Kidney glomerular epithelial cell (primary cell): ENCODE measurements at regions not wholly inside any gene's neighbourhood (a gene's known extent, or its start where the extent isn't known, plus 50 kb on each side); places are given as distances from the start of the nearest gene placed in this dataset.

Source experiments
- DNase-seq: peaks from one replicate; lab custom pipeline; 2025; lab: John Stamatoyannopoulos, UW

DNA sequence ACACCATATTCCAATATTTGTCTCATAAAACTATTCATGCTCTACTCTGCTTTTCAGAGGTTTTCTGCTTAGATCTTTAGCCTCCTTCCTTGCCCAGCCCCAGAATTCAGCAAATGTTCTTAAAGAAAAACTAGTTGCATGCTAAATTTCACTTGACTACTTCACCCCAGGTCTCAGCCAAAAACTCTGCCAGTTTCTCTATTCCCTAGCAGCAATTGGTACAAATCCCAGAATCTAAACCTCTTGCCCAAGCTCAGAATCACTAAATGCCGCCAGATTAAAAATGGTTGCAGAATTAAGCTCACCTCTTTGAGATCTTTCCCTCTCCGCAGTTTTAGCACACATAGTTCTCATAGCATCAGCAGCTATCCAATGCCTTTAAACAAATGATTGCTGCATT, 331.2 kb upstream of the SMARCA2 start:
- no peak for DNase-seq

DNA sequence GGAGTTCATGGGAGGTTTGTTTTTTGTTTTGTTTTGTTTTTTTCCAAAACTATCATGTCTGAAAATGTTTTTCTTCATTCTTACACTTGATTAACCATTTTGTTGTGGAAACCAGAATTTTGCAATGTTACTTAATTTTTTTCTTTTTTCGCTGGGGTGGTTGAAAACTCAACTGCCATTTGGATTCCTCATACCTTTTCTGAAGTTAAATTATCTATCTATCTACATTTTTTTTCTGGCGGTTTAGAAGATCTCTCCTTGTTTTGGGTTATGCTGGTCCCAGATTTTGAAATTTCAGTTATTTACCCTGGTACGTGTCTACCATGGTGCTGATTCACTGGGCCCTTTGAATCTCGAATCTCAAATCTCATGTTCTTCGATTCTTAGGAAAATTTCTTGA, 316.2 kb upstream of the SMARCA2 start:
- no peak for DNase-seq

DNA sequence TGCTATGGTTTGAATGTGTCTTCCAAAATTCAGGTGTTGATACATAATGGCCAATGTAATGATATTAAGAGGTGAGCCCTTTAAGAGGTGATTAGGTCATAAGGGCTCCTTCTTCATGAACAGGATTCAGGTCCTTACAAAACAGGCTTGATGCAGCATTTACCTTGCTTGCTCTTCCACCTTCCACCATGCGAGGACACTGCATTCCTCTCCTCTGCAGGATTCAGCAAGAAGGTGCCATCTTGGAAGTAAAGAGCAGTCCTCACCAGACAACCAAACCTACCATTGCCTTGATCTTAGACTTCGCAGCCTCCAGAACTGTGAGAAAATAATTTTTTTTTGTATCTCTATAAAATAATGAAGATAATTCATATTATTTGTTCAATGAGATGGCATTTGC, 314.0 kb upstream of the SMARCA2 start:
- no peak for DNase-seq

DNA sequence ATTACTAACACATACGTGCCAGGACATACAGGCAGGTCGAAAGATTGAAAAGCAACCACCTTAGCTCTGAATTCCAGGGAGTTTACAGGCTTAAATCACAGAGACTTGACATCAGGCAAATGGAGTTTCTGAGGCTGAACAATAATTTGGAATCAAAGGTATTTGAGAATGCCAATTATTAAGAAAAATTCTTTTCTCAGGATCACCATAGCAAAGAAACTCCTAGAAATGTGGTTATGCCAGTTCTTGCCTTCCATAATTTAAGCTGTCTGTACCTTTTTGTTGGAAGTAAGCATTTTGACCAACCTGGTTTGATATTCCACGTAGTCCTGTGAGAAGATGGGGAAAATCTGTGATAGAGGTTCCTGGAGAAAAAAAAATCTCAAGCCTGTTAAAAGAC, 312.4 kb upstream of the SMARCA2 start:
- no peak for DNase-seq

DNA sequence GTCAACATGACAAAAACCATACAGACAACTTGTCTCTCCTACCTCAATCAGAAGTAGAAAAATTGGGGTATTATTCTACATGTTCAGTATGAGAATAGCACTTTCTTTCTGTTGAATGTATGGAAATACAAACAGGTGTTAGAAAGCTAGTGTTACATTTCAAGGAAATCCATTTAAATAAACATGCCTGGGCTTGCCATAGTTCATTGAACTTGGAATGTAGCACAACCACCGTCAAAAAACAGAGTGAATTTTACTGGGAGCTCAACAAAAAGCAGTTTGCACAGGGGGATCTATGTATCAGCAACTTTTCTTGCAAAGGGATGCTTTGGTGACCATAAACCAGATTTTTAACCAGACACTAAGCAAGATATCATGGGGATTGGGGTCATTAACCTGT, 307.9 kb upstream of the SMARCA2 start:
- peak; percentile 17 for DNase-seq

DNA sequence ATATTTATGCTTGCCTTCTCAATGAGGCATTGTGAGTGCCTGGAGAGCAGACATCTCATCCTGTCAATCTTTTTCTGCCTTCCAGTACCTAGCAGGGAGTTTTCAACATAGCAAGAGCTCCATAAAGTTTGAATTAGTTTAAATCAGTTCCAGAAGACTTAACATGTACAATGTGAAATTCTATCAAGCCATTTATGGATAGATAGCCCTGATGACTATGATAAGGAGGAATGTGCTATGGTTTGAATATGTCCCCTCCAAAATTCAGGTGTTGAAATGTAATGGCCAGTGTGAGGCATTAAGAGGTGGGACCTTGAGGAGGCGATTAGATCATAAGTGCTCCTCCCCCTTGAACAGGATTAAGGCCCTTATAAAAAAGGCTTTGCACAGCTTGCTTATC, 306.9 kb upstream of the SMARCA2 start:
- peak; percentile 54 for DNase-seq

DNA sequence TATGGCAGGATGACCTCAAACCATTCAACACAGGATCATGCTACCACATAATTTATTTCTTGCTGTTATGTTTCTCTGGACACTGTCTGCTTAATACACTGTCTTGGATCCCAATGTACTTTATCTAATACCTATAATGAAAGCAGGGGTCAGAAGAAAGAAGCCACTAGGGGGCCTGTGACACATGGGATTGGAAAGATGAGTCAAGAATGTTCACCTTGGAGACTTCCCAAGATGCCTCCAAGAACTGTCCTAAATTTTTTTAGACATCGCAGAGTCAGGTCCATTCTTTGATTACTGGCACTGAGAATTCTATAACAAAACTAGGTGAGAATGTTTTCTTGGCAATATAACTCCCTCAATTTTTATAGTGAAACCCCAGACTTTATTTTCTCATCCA, 305.8 kb upstream of the SMARCA2 start:
- DNase-seq, result no peak

DNA sequence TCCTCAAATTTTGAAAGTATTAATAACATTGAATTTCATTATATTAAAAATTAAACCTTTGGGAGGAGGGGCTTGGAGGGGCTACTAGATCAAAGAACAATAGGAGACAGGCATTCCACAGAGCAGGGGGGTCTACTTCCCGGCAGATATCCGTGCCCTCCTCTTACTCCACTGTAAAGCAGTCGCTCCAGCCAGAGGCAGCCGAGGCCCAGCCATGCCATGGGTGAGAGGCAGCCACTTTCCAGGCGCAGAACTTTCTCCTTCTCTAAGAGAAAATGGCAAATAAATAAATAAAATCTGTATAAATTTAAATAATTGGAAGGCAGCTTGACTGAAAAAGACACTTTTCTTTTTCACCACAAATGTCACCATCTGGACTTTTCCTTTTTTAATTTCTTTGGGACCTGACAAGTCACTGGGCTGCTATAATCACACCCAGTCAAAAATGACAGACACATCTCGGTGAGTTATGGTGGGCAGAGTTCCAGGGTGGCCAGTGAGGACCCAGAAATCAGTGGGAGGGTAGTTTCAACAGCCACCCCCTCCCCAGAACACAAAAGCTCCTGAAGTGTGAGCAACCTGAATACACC, 302.2 kb upstream of the SMARCA2 start:
- DNase-seq, result no peak

DNA sequence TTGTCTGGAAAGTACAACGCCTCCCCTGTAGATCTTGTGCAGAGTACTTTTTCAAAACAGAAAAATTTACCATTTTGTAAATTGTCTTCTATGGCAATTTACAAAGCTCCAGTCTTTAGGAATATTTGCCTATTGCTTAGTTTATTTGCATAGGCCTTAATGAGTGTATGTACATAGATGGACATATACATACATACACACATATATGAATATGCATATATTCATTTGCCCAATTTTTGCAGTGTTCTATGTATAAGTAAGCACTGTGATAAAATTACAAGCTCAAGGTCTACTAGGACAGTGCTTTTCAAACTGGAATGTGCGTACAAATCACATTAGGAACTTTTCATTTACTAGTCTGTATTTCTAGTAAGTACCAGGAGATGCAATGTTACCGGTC, 301.3 kb upstream of the SMARCA2 start:
- no peak for DNase-seq

DNA sequence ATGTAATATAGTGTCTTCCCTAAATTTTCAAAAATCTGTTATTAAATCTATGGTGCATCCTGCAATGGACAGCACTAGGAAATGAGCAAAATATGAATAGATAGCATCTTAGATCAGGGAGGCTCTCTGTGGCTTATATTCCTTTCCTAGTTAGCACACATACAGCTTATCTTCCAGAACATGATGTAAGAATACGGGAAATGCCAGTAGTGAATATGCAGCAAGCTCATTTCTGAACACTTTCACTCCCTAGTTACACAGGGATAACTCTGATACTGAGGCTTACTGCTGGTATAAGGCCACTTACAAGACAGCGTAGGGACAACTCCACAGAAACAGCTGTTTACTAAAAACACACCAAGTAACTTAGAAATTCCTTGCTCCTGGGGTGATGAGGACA, 297.3 kb upstream of the SMARCA2 start:
- DNase-seq, result no peak

DNA sequence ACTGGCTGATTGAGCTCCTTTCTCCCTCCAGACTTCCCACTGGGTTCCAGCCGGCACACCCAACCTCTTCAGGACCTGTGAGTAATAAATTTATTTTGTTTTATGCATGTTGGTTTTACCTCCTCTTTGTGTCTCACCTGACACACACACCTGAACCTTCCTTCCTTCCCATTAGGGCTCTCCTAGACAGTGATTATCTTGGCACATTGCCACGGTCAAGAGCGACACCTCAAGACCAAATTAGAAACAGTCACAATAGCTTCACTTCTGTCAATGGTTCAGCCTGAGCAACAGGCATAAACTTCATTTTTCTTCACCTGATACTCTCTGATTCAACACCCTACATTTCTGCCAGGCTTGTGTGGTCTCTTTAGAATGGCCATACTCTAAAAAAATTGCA, 296.3 kb upstream of the SMARCA2 start:
- DNase-seq, result no peak

DNA sequence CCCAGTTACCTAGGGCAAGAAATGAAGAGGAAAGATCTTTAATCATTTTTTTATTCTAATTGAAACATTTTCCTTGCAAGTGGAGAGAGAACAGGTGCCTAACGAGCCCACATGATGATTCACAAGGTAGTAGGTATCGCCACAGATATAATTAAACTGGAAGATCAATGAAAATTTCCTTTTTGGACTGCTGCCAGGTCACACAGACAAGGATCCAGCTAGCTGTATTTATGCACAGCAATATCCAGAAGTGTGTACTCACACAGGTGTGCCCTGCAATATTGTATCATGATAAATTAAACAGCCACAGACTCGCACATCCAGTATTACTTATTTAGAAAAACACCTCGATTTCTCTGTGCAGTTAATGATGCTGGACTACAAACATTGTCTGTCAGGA, 294.0 kb upstream of the SMARCA2 start:
- DNase-seq, result no peak

DNA sequence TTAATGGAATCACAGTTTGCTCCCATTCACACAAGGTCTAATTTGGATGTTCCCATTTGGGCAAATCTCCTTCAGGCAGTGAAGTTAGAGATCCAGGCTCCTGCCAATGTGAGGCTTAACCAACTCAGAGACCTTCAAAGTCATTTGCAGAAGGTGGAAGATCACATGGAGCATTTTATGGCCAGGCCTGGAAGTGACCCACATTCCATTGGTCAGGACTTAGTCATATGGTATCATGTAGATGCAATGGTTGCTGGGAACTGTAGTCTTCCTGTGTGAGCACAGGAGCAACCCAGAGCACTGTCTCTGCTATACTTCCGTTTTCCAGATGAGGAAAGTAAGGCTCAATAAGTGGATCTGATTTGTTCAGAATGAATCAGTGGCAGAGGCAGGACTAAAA, 292.7 kb upstream of the SMARCA2 start:
- no peak for DNase-seq

DNA sequence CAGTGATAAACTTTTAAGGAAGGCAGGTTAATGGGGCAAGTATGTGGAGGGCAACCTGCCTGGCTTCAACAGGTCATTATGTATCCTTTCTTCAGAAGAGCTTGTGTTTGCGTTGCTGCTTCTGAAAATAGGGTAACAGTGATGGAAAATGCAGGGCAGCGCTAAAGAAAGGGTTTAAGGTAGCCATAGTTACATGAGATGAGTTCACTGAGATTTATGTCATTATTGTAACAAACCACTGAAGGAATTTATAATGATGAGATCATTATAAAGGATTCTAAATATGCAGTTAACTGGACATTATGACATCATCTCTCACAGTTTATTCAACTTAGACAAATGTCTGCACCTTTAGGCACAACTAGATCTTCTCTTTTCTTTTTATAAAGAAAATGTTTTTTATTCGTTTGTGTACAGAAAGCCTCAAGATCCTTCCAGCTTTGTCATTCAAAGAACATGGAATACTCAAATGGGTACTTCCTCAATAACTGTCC, 291.6 kb upstream of the SMARCA2 start:
- no peak for DNase-seq

DNA sequence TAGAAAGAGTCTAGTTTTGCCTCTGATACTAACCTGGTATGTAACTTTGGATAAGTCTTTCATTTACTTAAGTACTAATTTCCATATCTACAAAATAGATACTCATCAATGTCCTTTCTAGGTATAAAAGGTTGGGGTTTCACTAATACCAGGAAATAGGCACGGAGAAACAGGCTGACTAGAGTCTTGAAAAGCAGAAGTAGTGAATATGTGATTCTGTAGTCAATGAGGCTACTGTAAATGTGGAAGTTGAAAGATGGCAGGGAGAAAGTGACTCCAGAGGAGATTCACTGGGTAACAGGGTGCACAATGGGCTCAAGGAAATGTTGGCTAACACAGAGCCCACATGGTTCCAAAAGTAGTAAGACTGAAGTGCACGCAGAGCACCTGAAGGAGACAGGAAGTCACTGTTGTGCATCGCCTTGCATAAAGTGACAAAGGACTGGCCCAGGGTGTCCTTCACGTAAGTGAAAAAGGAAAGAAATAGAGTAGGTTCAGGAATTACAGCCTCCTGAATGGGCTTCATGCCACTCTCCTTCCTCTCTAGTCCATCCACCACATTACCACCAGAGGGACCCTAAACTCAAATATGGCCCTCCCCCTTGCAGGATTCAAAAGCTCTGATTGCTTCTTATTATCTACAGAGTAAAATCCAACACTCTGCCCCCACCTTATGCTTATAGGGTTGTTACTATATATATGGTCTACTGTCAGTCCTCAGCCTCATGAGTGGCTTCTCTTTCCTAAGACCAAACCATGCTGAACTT, 288.0 kb upstream of the SMARCA2 start:
- DNase-seq, result no peak

DNA sequence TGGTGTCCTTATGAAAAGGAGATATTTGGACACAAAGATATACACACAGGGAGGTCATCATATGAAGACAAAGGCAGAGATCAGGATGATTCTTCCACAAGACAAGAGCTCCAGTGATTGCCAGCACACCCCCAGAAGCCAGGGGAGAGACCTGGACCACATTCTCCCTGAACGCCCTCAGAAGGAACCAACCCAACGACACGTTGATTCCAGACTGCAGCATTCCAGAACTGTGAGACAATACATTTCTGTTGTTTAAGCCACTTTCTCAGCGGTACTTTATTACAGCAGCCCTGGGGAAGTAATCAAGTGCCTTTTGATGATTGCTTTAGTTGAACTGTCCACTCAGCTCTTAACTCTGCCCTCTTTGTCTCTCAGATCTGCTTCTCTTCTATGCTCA, 285.5 kb upstream of the SMARCA2 start:
- no peak for DNase-seq

DNA sequence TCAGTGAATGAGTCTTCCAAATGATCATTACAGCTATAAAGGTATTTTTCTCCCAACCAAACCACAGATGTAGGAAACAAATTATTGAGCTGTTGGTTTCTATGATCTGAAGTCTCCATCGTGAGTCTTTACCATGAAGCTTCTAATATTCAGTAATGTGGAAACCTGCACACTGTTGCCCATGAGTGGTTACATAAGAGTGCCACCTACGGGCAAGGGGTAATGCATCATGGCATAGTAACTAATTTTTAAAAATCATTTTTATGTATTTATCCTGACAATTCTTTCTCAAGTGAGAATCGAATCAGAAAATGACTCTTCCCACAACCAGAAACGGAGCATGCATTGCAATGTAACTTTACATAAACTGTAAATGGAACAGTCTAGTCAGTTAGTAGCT, 282.5 kb upstream of the SMARCA2 start:
- no peak for DNase-seq

DNA sequence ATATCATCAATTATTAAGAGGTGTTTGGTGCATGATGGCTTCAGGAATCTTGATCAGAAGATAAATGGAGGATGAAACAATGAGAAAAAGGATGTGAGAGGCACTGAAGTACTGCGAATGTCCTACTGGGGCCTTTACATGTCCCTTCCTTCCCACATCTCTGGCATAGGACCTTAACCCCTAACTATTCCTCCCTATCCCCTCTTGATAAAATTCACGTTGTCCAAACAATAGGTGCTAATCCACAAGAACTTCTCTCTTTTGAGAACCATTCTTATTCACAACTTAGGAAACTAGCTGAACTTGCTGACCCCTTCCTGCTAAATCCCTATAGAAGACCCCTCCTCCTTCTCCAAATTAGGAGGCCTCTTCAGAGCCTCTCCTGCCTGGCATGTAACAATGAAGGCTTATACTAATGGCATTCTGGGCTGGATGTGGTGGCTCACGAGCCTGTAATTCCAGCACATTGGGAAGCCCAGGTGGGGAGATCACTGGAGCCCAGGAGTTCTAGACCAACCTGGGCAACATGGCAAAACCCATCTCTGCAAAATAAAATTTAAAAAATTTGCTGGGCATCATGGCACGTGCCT, 276.5 kb upstream of the SMARCA2 start:
- no peak for DNase-seq

DNA sequence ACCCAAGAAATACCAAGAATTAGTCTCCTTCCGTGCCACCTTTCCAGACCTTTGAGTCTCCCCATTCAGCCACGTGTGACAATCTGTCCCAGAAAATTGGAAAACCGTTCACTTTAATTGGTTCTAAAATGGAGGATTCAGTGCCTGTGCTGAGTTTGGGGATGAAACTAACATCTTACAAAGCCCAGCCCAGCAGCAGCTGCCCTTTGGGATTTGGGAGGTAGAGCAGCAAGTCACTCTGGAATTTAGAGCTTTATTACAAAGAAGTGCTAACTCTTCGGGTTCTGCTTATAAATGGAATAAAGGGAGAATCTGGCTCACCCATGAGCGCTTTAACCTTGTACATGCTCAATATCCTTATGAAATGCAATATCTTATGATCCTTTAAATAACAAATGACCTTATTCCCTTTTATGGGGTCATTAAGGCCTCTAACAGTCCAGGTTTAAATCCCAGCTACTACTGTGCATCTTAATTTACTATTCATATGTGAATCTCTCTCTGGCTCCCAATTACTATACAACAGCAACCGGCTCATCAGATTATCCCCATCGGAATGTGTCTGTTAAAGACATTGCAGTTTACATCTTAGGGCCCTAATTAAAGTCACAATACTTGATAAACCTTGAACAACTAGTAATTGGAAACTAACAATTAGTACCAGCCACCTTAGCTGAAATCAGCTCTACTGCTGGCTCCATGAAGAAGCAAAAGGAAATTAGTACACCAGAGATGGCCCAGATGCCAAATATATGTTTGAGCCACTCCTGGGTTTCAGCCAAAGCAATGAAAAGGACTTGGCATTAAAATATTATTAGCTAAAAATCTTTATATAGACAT, 271.8 kb upstream of the SMARCA2 start:
- DNase-seq, result no peak

DNA sequence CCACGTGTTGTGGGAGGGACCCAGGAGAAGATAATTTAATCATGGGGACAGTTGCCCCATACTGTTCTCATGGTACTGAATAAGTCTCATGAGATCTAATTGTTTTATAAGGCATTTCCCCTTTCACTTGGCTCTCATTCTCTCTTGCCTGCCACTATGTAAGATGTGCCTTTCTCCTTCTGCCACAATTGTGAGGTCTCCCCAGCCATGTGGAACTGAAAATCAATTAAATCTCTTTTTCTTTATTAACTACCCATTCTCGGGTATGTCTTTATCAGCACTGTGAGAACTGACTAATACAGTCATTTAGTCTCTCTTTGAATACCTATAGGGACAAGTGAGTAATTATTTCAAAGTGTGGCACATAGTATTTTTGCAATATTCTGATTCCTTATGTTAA, 269.2 kb upstream of the SMARCA2 start:
- DNase-seq, result no peak

DNA sequence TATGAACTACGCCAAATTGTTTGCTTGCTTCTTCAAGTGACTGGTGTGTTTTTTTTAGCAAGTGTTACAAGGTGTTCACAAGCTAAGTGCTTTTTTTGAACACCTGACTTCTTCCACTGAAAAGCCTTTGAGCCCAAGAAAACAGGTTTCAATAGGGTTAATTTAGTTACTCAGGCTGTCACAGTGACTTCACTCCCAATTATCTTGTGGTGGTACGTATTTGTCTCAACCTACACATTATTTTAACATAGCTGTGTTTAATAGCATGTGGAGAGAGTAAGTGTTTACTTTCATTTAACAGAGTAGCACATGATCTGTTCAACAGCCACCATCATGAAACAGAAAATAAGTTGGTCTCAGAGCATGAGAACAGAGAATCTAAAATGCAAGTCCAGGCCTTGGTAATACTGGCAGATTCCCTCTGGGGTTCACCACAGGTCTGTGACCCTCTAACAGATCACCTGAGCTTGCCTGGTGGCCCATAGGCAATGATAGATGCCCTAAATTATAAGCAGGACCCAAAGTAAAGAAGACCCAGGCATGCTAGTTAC, 267.7 kb upstream of the SMARCA2 start:
- DNase-seq, result no peak

DNA sequence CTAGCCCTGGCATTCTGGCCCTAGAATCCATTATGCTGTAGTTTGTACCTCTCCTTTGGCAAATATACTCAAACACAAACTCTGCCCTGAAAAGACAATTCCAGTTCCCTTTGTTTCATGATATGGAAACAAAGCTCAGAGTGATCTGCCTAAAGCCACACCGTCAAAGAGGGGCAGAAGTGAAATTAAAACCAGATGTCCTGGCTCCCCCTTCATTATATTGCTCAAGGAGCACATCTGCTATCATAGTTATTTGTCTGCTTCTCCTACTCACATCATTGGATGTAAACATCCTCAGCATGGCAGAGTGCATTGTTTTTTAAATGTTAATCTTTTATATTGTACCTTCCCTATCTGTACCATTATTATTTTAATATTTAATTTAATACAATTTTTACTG, 266.7 kb upstream of the SMARCA2 start:
- DNase-seq, result no peak
